SU-DHL-6 (cell line): ENCODE measurements at regions not wholly inside any gene's neighbourhood (a gene's known extent, or its start where the extent isn't known, plus 50 kb on each side); places are given as distances from the start of the nearest gene placed in this dataset.

ENCODE experiments used
- H2AFZ ChIP-seq: fragments of 200-600 bp; sonication (generic); 2 replicates; pipeline ENCODE4 v1.6.1; 2014; ENCODE audit warnings: low read depth, mild to moderate bottlenecking, moderate library complexity, mixed read lengths, antibody characterized with exemption, low read length; ENCODE audit not compliant: severe bottlenecking
- H3F3A ChIP-seq: fragments of 200-600 bp; shearing (Covaris generic); 2 replicates; pipeline ENCODE4 v1.6.0; 2016; ENCODE audit warnings: antibody characterized with exemption, mild to moderate bottlenecking; ENCODE audit not compliant: insufficient read depth
- H3K27ac ChIP-seq: fragments of 200-600 bp; sonication (generic); 2 replicates; pipeline ENCODE4 v1.5.1; 2016; ENCODE audit warnings: low read depth, mild to moderate bottlenecking, low read length, moderate library complexity, mixed read lengths
- H3K27me3 ChIP-seq: fragments of 200-600 bp; sonication (generic), shearing (Covaris generic); 2 replicates; pipeline ENCODE4 v1.6.0; 2014; ENCODE audit warnings: mild to moderate bottlenecking, low read length
- H3K36me3 ChIP-seq: fragments of 200-600 bp; sonication (generic); 2 replicates; pipeline ENCODE4 v1.6.1; 2014; ENCODE audit warnings: mild to moderate bottlenecking, low read length, mixed read lengths
- H3K4me2 ChIP-seq: fragments of 300-600, 200-600 bp; shearing (Covaris generic), sonication (generic); 2 replicates; pipeline ENCODE4 v1.6.0; 2014; ENCODE audit warnings: low read length, low read depth, mild to moderate bottlenecking; ENCODE audit not compliant: poor library complexity, severe bottlenecking
- H3K4me3 ChIP-seq: fragments of 200-600 bp; sonication (generic); 2 replicates; pipeline ENCODE4 v1.5.1; 2014; ENCODE audit warnings: antibody characterized with exemption, low read length, mild to moderate bottlenecking, mixed read lengths; ENCODE audit not compliant: insufficient read depth, poor library complexity, severe bottlenecking
- H3K79me2 ChIP-seq: fragments of 200-600 bp; sonication (generic); 2 replicates; pipeline ENCODE4 v1.6.1; 2014; ENCODE audit warnings: mild to moderate bottlenecking, low read length, moderate library complexity; ENCODE audit not compliant: insufficient read depth
- H3K9ac ChIP-seq: fragments of 200-600 bp; sonication (generic); 2 replicates; pipeline ENCODE4 v1.7.0; 2014; ENCODE audit warnings: mild to moderate bottlenecking, low read length
- H3K9me2 ChIP-seq: fragments of 200-600 bp; sonication (generic); replicated peaks from 2 replicates; pipeline ENCODE4 v1.6.1; 2014; ENCODE audit warnings: low read length; ENCODE audit not compliant: insufficient read depth
- H3K9me3 ChIP-seq: fragments of 200-600 bp; sonication (generic); 2 replicates; pipeline ENCODE4 v1.6.1; 2014; ENCODE audit warnings: low read length, mixed read lengths; ENCODE audit not compliant: insufficient read depth
- H4K20me1 ChIP-seq: fragments of 200-600 bp; sonication (generic); 2 replicates; pipeline ENCODE4 v1.6.1; 2014; ENCODE audit warnings: low read depth, mild to moderate bottlenecking, antibody characterized with exemption, low read length, moderate library complexity, mixed read lengths
- CTCF ChIP-seq: fragments of 200-600 bp; sonication (generic); IDR thresholded peaks from one replicate; pipeline ENCODE4 v1.5.1; 2017; ENCODE audit warnings: antibody characterized with exemption, mild to moderate bottlenecking, low read length, moderate library complexity; ENCODE audit not compliant: insufficient read depth, poor library complexity, severe bottlenecking
- EZH2phosphoT487 ChIP-seq: fragments of 200-600 bp; sonication (generic), shearing (Covaris generic); conservative IDR thresholded peaks from 2 replicates; pipeline ENCODE4 v1.6.1; 2018; ENCODE audit warnings: mild to moderate bottlenecking, antibody characterized with exemption, low read length, moderate library complexity, mixed read lengths

GRCh38 chr4:58636381-58636780 lies 1526.2 kb upstream of the IGFBP7 start:
- Histone ChIP-seq H3K9me3 (no peaks in the 10 kb centered on the region), H3K79me2 (no peaks in the 10 kb centered on the region), H3K9ac (no peak overlapping the region), H4K20me1 (no peaks in the 10 kb centered on the region), H3K4me2 (no peak overlapping the region), H3K27me3 (no peaks in the 10 kb centered on the region), H3K27ac (no peak overlapping the region), H3K4me3 (no peak overlapping the region), H3K9me2 (no peaks in the 10 kb centered on the region), H2AFZ (no peak overlapping the region), H3F3A (no peaks in the 10 kb centered on the region), H3K36me3 (no peaks in the 10 kb centered on the region)
- TF ChIP-seq EZH2phosphoT487 (no peak), CTCF (no peak)

GRCh38 chr4:58617226-58617625 lies 1507.0 kb upstream of the IGFBP7 start:
- Histone ChIP-seq H3K27ac (no peak overlapping the region), H3K9me3 (no peaks in the 10 kb centered on the region), H3K79me2 (no peaks in the 10 kb centered on the region), H3F3A (no peaks in the 10 kb centered on the region), H4K20me1 (no peaks in the 10 kb centered on the region), H3K4me3 (no peak overlapping the region), H3K9ac (no peak overlapping the region), H3K27me3 (no peaks in the 10 kb centered on the region), H3K9me2 (no peaks in the 10 kb centered on the region), H2AFZ (no peak overlapping the region), H3K36me3 (no peaks in the 10 kb centered on the region), H3K4me2 (no peak overlapping the region)
- no peak for TF ChIP-seq EZH2phosphoT487
- TF ChIP-seq CTCF, result no peak

GRCh38 chr4:58611012-58611411 lies 1500.8 kb upstream of the IGFBP7 start:
- H2AFZ ChIP-seq, result no peak overlapping the region

More at GRCh38 chr4:58611012-58611411, 1500.8 kb upstream of the IGFBP7 start:
- Histone ChIP-seq H3K9me3 (no peaks in the 10 kb centered on the region), H3F3A (no peaks in the 10 kb centered on the region), H3K4me2 (no peak overlapping the region), H3K9ac (no peak overlapping the region), H3K79me2 (no peaks in the 10 kb centered on the region), H3K9me2 (no peaks in the 10 kb centered on the region), H3K4me3 (no peak overlapping the region), H4K20me1 (no peaks in the 10 kb centered on the region), H3K36me3 (no peaks in the 10 kb centered on the region), H3K27me3 (no peaks in the 10 kb centered on the region), H3K27ac (no peak overlapping the region)
- no peak for TF ChIP-seq EZH2phosphoT487
- no peak for TF ChIP-seq CTCF
